HPDE6-E6E7 (cell line): ENCODE measurements at regions not wholly inside any gene's neighbourhood (a gene's known extent, or its start where the extent isn't known, plus 50 kb on each side); places are given as distances from the start of the nearest gene placed in this dataset.
"Not testable (repeated sequence)": the region's sequence is repeated elsewhere in the genome, so short reads cannot be mapped to it uniquely, and the experiment has no call there.

Experiments used
- DNase-seq: peaks from one replicate; pipeline ENCODE4 v3.0.0; 2011; ENCODE audit warnings: missing footprints; ENCODE audit errors: extremely low spot score

DNA sequence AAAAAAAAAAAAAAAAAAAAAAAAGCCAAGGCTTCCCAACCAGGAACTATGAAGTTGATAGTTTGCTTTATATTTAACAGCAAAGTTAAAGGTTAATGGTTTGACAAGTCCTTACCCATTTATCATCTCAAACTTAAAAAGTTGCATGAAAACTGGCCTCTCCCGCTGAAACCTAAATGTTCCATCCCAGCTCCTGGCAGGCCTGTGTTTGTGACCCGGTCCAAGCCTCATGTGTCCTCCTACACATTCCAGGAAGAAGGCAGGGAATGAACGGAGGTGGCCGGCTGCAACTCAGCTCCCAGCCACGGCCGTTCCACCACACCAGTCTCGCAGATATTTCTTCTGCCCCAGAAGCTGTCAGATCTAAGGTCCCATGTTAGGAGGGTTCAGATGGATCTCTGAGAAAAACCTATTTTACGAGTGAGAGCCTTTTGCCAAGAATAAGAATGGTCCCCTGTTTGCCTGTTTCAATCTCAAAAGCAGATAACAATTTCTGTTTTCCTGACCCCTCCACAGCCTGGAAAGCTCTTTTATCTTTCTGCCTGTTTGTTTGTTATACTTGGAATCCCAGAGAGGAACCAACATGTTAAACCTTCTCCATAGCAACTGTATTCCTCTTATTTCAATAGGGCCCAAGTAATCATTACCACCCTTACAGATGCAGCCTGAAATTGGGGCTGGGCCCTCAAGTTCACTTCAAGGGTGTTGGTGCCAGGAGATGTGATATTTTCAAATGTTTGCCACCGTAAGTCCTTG is 56.5 kb downstream of the KCTD12 start:
- no peak for DNase-seq

DNA sequence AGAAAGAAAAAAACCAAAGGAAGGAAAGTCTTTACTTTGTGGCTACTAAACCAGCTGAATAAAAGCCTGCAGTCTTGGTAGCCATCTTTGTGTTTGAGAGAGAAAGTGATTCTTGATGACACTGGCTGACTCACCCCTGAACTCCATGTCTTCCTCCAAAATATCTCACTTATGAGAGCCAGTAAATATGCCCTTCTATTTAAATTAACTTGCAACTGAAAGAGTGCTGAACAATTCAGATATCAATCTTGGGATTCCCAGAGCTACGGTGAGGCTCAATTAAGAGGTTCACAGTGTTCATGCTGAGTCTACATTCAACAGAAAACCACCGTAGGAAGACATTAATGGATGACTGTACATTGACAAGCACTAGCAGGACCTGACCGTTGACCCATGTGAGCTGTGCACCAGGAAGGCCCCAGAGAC is 57.9 kb downstream of the KCTD12 start:
- no peak for DNase-seq

DNA sequence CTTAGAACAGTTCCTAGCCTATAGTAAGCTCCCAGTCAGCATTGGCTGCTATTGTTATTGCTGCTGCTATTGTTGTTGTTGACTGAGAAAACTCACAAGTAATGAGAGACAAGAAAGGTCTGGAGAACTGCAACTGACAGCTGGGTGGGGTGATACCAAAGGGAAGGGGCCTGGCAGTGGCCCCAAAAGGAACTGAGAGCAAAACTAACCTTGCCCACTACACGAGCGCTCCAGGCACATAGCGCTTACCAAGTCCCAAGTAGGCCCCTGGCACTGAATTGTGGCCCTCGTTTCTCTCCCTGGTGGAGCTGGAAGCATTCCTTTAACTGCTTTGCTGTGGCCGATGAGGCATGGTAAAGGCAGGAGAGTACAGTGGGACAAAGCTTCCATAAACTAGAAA is 59.7 kb downstream of the KCTD12 start:
- DNase-seq: no peak

DNA sequence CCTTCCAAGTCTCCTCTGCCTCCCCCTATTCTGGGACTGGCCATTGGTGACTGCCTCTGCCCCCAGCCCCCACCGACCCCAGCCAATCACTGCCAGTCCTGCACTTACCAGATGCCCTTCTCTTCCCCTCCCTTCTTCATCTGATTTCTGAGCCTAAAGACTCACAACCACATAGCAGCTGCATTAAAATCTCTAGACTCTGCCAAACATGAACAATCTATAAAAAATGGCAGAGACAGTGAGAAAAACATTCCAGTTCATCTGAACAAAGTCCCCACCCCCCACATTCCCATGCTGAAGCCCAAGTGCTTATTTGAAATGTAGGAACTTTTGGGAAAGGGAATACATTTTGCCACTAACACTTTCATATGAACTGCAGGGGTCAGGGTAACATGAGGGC is 60.8 kb downstream of the KCTD12 start:
- no peak for DNase-seq

DNA sequence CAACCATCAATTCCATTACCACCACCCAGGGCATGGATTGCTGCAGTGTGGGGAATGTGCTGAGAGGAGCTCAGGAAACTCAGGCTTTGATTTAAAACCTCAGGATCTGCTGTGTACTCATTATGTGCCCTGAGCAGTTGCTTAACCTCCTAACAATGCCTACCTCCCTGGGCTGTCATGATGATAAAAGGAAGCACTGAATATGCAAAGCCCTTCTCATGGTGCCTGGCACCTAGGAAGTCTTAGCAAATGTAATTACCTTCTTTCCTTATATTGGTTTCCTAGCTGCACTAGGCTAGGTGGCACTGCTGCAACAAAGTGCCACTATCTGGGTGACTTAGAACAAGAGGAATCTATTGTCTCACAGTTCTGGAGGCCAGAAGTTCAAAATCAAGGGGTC is 62.2 kb downstream of the KCTD12 start:
- DNase-seq: no peak

DNA sequence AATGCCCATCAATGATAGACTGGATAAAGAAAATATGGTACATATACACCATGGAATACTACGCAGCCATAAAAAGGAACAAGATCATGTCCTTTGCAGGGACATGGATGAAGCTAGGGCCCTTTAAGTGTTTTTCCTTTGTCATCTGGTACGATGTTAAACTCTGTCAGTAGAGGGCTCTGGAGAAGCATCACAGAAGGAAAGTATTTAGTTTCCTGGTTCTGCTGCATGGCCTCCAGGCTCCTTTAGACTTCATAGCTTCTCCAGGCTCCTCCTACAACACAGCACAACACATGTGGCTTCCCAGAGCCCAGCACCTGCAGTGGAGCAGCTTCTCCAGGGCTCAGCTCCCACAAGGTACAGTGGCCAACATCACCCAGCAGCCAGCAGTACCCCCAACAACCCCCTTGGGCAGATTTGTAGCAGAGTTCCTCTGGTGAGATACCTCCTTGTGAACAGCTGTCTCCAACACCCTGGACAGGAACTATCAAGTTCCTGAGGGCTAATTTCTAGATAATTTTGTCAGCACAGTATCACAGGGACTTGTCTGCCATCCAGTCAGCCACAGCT is 63.4 kb downstream of the KCTD12 start:
- DNase-seq: peak; percentile 27

DNA sequence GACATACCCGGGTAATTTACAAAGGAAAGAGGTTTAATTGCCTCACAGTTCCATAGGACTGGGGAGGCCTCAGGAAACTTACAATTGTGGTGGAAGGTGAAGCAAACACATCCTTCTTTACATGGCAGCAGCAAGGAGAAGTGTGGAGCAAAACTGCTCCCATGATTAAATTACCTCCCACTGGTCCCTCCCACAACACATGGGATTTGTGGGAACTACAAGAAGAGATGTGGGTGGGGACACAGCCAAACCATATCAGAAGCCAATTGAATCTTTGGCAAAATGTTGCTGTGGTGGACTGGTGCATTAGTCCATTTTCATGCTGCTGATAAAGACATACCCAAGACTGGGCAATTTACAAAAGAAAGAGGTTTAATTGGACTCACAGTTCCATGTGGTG is 65.0 kb downstream of the KCTD12 start:
- DNase-seq: not testable (repeated sequence)

DNA sequence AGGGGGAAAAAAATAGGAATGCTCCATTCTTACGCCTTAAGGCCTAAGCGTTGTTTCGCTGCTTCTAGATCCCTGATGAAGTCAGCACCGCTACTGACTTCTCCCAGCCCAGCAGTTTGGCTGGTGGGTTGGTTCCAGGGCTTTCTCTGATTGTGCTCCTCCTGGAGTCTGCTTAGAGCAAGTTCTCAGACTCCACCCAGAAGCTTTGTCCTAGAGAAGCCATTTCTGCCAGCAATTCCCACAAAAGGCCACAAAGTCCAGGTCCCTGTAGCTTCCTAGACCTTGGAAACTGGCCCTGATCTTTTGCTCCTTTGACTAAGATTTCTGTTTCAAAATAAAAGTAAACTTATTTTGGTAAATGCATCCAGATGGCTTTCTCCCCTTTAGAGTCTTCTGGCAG is 65.4 kb downstream of the KCTD12 start:
- no peak for DNase-seq

DNA sequence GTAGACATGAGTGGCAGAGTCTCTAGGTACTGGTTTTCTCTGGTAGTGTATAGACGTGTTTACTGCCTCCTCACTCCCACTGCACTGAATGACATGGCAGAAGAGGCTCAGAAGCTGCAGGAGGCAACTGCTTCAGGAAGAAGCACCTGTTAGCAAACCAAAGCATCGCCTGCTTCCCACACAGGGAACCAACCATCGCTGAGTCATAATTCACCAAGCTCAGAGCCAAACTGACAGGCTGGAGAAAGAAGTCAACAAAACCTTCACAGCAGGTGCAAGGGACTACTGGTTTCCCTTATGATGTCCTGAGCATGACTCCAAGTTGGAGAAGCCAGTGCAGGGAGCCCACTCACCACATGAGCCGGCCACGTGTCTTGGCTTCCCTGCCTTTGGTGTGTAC is 69.8 kb downstream of the KCTD12 start:
- no peak for DNase-seq

DNA sequence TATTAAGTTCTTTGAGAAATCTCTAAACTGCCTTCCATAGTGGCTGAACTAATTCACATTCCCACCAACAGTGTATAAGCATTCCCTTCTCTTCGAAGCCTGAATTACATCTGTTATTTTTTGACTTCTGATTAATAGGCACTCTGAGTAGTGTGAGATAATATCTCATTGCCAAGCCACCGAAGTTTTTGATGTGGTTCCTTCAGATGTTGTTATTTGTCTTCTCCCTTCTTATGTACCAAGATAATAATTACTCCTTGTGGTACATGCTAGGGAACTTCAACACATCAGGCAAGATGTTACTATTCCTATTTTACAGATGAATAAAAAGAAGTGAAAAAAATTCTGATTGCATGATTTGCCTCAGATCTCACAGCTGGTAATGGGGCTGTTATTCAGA is 70.9 kb downstream of the KCTD12 start:
- no peak for DNase-seq

DNA sequence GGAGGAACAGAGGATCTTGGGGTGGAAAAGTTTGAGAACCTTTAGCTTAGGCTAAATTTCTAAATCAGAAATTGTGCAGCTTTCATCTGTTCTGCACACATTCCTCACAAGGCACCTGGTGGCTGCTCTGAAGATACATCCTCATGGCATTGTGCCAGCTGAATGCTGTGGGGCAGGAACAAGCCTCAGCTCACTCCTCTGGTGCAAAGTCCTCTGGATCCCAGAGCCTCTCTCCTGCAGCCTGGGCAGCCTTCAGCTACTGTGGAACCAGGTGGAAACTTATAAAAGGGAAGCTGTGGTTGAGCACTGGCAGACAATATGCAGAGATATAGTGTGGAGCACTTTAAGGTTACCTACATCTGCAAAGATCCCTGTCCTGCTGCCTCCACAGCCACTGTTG is 72.3 kb downstream of the KCTD12 start:
- no peak for DNase-seq

DNA sequence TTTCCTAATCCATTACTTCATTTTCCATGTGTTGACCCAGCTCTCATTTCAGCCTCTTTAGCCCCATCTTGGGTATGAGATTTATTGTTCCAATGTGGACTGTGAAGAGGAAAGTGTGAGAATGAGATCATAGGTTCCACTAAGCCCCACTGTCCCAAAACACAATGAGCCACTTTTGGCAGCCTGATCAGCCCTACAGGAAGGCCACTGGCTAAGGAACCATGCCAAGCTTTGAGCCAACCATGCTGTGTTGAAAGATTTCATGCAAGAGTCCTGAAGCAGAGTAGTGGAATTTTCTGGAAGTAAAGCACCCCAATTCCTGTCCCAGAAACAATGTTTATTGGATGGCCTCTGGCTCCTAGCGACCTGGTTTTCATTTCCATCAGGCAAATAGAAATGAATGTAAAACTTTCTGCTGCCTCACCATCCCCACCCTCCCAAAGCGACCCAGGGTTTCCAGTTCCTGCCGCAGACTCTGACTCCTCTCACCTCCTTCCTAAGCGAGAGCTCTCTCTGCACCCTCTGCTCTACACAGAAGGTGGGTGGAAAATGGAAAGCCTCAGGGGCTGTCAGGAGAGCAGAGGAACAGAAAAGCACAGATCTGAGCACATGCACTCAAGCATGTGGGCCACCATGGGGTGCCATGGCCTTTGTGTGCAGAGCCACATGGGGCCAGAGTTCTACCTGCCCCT is 73.1 kb downstream of the KCTD12 start:
- no peak for DNase-seq

DNA sequence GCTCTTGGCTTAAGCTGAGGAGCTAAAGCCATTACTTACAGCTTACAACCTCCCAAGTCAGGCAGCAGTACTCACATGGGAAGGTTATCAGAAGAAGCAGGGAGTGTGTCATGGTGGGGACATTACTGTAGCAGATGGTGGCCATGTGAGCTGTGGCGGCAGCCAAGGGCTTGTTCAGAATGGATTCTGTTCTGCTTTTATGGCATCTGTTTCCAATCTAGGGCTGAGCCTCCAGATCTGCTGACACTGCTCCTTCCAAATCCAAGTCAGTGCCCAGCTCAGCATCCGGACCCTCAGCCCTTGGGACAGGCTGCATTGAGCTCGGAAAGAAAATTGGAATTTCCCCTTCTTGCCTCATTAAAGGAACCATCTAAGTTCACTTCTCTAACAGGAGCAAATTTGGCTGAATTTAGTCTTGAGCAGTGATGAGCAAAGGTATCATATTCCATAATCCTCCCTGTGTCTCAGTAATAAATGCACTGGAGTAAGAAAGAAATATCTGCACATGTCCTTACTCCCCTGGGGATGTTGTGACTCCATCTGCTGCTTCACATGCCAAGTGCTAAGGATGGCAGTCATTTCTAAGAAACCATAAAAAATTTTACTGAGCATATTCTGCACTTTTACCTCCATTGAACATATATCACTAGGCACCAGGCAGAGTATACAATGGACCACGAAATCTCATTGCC is 73.9 kb downstream of the KCTD12 start:
- DNase-seq: no peak

DNA sequence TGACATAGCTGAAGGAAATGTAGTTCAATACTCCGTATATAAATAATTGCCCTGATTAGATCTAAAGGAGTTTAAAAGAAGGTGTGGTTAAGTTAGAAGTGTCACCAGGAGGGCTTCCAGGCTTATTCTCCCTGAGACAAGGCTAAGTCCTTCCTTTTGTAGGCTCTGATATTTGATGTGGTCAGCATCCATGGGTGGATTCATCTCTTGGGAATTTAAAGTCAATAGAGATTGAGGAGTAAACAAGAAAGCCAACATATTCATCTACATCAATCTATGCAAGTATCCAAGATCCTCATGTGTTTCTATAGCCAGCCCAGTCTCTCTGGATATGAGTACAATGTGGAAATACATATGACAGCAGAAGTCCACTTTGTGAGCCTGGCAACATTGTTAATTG is 76.8 kb downstream of the KCTD12 start:
- no peak for DNase-seq

DNA sequence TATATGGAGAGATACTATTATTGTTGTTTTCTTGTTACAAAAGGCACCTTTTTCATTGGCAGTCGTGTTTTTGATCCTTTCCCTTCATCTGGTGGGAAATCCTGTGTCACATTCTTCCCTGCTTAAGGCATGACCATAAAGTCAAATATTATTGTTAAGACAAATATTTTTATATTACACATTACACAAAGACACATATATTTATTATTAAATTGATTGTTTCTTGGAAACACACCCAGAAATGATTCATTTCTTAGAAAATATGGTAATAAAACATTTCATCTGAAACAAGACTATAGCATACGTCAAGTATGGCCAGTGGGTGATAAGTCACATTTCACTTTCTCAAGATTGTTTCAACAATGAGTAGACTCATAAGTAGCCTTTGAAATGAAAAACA is 77.3 kb downstream of the KCTD12 start:
- DNase-seq: no peak

DNA sequence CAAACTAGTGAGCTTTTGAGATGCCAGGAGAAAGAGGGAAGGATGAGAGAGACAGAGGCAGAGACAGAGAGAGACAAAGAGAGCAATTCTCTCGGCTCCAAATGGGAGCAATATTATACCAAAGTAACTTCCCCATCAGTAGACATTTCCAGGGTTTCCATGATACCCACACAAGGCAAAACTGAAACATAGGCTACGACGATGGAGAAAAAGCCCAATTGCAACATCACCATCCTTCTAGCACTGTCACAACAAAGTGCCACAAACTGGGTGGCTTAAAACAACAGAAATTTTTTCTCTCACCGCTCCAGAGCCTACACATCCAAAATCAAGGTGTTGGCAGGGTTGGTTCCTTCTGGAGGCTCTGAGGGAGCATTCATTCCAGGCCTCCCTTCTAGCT is 81.4 kb downstream of the KCTD12 start:
- DNase-seq: no peak

DNA sequence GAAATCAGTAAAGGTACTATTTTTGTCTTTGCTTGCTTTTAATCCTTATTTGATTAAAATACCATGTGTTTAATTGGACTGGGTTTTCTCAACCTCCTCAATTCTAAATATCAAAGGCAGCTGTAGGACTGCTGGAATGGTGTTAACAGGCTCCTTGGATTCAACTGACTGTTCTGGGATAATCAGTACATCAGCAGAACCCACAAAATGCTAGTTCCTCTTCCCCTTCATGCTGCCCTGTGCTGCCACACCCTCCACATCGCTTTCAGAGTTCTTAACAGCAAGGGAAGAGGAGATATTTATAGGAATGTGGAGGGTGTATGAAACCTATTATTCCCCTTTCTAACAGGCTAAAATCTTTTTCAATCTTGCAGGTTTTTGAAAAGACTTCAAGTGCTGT is 82.4 kb downstream of the KCTD12 start:
- no peak for DNase-seq

DNA sequence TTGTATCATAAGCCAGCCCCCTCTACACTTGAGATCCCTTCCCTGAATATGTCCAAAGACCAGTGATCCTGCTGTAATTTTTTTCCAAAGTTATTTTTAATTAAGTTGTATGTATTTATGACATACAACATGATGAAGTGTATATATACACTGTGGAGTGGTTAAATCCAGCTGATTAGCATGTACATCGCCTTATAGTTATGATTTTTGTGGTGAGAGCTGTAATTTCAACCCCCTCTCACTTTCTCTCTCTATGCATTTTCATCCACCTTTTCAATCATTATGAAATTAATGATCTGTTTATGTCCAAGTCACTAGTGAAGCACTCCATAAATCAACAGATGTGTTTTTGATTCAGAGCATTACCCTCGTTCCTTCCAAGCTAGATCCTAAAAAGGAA is 85.3 kb downstream of the KCTD12 start:
- DNase-seq: no peak

DNA sequence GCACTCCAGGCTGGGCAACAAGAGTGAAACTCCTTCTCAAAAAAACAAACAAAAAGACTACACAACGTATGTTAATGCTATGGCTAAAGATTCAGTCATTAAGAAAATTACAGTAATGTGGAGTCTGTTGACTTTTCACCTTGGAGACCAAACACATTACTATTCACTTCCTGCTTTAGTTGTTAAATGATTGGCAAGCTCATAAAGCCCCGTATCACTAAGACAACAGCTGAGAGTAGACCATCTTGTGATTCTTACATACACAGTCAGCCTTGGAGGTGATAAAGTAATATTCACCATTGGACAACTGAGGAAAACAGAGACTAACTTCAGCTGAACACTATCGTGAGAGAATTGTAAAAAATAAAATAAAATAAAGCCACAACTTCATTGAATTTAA is 86.5 kb downstream of the KCTD12 start:
- DNase-seq: no peak

DNA sequence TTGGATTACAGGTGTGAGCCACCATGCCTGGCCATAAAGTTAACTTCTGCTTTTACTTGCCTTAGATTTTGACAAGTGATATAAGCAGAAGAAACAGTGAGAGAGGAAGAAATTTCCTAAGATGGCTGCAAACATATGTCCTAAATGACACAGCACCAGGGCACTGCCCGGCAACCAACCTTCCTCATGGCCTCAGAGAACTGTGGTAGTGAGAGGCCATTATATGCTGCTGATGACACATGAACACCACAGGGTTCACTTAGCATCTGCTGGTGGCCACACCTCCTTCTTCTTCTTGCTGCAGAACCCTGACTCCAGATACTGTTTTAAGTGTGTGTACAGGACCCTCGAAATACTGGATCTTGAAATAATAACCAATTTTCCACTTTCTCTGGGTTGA is 88.2 kb downstream of the KCTD12 start:
- no peak for DNase-seq

DNA sequence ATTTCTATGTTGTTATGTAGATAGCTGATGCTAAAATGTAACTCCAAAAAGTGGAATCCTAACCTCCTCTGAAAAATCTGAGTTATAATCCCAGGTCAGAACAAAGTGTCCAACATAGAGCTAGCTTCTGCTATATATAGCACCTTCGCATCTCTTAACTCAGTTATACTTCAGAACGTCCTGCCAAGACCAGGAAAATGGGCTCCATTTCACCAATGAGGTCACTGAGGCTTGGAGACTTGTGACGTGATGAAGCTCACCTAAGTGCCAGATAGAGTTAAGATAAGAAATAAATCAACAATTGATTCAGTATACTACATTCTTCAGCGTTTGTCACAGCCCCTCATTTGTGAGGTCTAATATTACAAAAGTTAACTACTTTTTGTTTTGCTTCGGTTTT is 88.8 kb downstream of the KCTD12 start:
- no peak for DNase-seq

DNA sequence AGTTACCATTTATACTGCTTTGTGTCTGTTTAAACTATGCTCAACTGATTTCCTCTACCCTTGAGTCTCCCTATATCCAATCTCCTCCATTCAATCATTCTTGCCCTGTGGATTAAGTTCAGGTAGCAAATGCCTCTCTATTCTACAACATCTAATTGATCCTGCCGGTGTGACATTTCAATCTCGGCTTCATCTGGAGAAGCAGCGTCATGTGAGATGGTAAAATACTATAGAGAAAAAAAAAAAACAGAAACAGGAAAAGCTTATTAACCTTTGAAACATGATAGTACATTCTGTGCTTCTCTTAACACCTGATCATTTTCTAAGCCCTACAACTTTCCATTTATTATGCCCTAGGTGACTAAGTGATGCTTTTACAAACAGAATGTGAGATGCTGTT is 89.4 kb downstream of the KCTD12 start:
- DNase-seq: no peak
